Vagina (tissue), 2 donors: ENCODE measurements at regions not wholly inside any gene's neighbourhood (a gene's known extent, or its start where the extent isn't known, plus 50 kb on each side); places are given as distances from the start of the nearest gene placed in this dataset.

Experiments
- DNase-seq, 2 donors: peaks; one replicate each; pipeline ENCODE4 v3.0.0-alpha.2; 2017; ENCODE audit errors: extremely low spot score in 2 of 2
- H3K27ac ChIP-seq: fragments of 200-600 bp; sonication (generic); one replicate; pipeline ENCODE4 v1.5.1; 2019
- H3K27me3 ChIP-seq: fragments of 200-600 bp; sonication (generic); one replicate; pipeline ENCODE4 v1.5.1; 2019
- H3K36me3 ChIP-seq, 2 donors: fragments of 200-600 bp; sonication (generic); one replicate each; pipeline ENCODE4 v1.5.1; 2017 to 2019
- H3K4me1 ChIP-seq: fragments of 200-600 bp; sonication (generic); one replicate; pipeline ENCODE4 v1.5.1; 2019
- H3K4me3 ChIP-seq, 2 donors: fragments of 200-600 bp; sonication (generic); 1 replicate in 1 of 2; 2 replicates in 1 of 2; pipeline ENCODE4 v1.5.1; 2016 to 2019
- H3K9me3 ChIP-seq: fragments of 200-600 bp; sonication (generic); one replicate; pipeline ENCODE4 v1.5.1; 2019
- CTCF ChIP-seq, 3 experiments: fragments of 450-650 bp in 2 of 3; fragments of 200-600 bp in 1 of 3; sonication (generic) in 1 of 3; IDR thresholded peaks; one replicate each; pipeline ENCODE4 v1.5.1; 2017 to 2019; ENCODE audit warnings: antibody characterized with exemption in 3 of 3, mild to moderate bottlenecking in 2 of 3, moderate library complexity in 2 of 3
- POLR2A ChIP-seq, 2 donors: fragments of 450-650 bp; IDR thresholded peaks; one replicate each; pipeline ENCODE4 v1.6.1; 2017; ENCODE audit warnings: antibody characterized with exemption in 2 of 2, mild to moderate bottlenecking in 2 of 2, moderate library complexity in 2 of 2
- POLR2AphosphoS5 ChIP-seq, 2 donors: sonication (generic); formaldehyde crosslinking; IDR thresholded peaks; one replicate each; pipeline ENCODE4 v1.9.0; 2017; ENCODE audit warnings: antibody characterized with exemption in 2 of 2, mild to moderate bottlenecking in 2 of 2, low read depth in 1 of 2; ENCODE audit not compliant: insufficient read depth in 1 of 2
- intact Hi-C: fragments of 100-400 bp; cut with DNase I; formaldehyde crosslinking; loops from one replicate; pipeline ENCODE4 v1.15.1; 2023

DNA sequence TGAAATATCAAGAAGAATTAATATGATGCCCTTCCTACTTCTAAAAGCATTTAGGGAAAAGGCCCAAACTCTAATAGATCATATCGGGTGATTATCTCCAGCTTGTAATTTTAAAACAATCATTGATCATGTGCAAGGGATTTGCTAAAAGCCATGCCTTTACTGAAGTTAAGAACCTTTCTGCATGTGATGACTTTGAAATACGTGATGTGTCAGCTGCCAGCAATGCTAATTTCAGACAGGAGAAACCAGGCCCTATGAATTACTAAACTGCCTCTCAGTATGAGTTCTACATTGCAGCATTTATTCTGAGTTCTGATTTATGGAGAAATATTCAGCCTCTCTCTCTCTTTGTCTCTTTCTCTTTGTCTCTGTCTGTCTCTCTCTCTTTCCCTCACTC is 203.6 kb upstream of the AKR1E2 start:
- DNase-seq = no peak
- Histone ChIP-seq H3K9me3 (no peaks in the 10 kb centered on the region), H3K4me1 (no peaks in the 10 kb centered on the region), H3K27ac (no peak overlapping the region), H3K36me3 (no peaks in the 10 kb centered on the region), H3K27me3 (no peaks in the 10 kb centered on the region), H3K4me3 (no peak overlapping the region)
- TF ChIP-seq POLR2A (IDR thresholded peaks at IDR 0.05) (no peak), CTCF (IDR thresholded peaks at IDR 0.05) (no peak), POLR2AphosphoS5 (IDR thresholded peaks at IDR 0.05; ENCODE audit: insufficient read depth in 1 of 2, low read depth in 1 of 2) (no peak)
- intact Hi-C loops = no loop called here

GRCh38 chr10:4617589-4617988 is 208.4 kb upstream of the AKR1E2 start:
- intact Hi-C loops = no loop called here
- H3K4me3 ChIP-seq = no peak overlapping the region
- no peaks in the 10 kb centered on the region for H3K27me3 ChIP-seq

DNA sequence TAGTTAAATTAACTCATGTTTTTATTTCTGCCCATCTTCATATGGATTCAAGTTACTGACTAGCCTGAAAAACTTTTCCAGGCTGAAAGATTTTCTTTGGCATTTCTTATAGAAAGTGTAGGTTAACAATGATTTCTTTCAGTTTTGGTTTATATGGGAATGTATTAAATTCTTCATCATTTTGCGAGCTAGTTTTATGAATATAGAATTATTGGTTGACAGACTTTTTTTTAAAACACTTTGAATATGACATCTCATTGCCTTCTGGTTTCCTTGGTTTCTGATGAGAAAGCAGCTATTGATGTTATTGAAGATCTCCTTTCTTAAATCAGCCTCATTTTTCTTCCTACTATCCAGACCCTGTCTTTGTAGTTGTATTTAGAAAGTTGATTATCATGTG is 211.0 kb upstream of the AKR1E2 start:
- no peak overlapping the region for H3K27ac ChIP-seq
- no peak for DNase-seq
- peaks cover 7% of the 10 kb centered on the region for H3K9me3 ChIP-seq
- no peaks in the 10 kb centered on the region for H3K36me3 ChIP-seq
- H3K4me3 ChIP-seq = no peak overlapping the region
- H3K27me3 ChIP-seq = no peaks in the 10 kb centered on the region
- TF ChIP-seq POLR2A (IDR thresholded peaks at IDR 0.05) (no peak), CTCF (IDR thresholded peaks at IDR 0.05) (no peak), POLR2AphosphoS5 (IDR thresholded peaks at IDR 0.05; ENCODE audit: insufficient read depth in 1 of 2, low read depth in 1 of 2) (no peak)
- intact Hi-C loops = no loop called here
- no peaks in the 10 kb centered on the region for H3K4me1 ChIP-seq

More at GRCh38 chr10:4617589-4617988, 208.4 kb upstream of the AKR1E2 start:
- TF ChIP-seq CTCF (IDR thresholded peaks at IDR 0.05) (no peak), POLR2AphosphoS5 (IDR thresholded peaks at IDR 0.05; ENCODE audit: insufficient read depth in 1 of 2, low read depth in 1 of 2) (no peak), POLR2A (IDR thresholded peaks at IDR 0.05) (no peak)
- H3K27ac ChIP-seq = no peak overlapping the region
- H3K4me1 ChIP-seq = no peaks in the 10 kb centered on the region
- no peak for DNase-seq
- no peaks in the 10 kb centered on the region for H3K36me3 ChIP-seq
- H3K9me3 ChIP-seq = peaks cover 7% of the 10 kb centered on the region

- intact Hi-C loops = no loop called here
- H3K27ac ChIP-seq = no peak overlapping the region
- H3K27me3 ChIP-seq = no peaks in the 10 kb centered on the region
- H3K4me1 ChIP-seq = no peaks in the 10 kb centered on the region
- DNase-seq = no peak
- no peaks in the 10 kb centered on the region for H3K36me3 ChIP-seq
- no peak for TF ChIP-seq CTCF (IDR thresholded peaks at IDR 0.05)
- TF ChIP-seq POLR2A (IDR thresholded peaks at IDR 0.05) = no peak
- H3K4me3 ChIP-seq = no peak overlapping the region
- no peaks in the 10 kb centered on the region for H3K9me3 ChIP-seq
These were observed 216.8 kb upstream of the AKR1E2 start for GRCh38 chr10:4609251-4609650.

DNA sequence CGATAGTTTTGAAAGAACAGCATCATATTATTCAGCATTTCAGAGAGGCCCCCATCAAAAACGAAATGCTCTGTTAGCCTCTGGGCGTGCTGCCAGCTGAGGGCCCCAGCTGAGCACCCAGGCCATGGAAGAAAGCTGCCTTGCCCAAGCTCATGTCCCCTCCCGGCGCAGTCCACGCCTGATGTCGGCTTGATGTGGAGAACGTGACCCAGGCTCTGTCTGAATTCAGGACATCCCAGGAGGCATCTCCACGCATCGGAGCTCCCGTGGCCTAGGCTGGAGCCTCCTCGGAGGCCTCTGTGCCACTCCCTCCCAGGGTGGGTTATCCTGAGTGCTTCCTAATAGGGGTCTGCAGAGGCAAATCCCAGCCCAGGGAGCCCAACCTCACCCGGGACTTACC is 218.3 kb upstream of the AKR1E2 start:
- no peaks in the 10 kb centered on the region for H3K4me1 ChIP-seq
- TF ChIP-seq POLR2A (IDR thresholded peaks at IDR 0.05) (no peak), POLR2AphosphoS5 (IDR thresholded peaks at IDR 0.05; ENCODE audit: insufficient read depth in 1 of 2, low read depth in 1 of 2) (no peak), CTCF (IDR thresholded peaks at IDR 0.05) (no peak)
- intact Hi-C loops = no loop called here
- no peak for DNase-seq
- H3K4me3 ChIP-seq = no peak overlapping the region
- H3K36me3 ChIP-seq = no peaks in the 10 kb centered on the region
- no peaks in the 10 kb centered on the region for H3K9me3 ChIP-seq
- H3K27me3 ChIP-seq = no peaks in the 10 kb centered on the region
- H3K27ac ChIP-seq = no peak overlapping the region
